Sigmoid colon (tissue), 6 donors: ENCODE measurements at regions not wholly inside any gene's neighbourhood (a gene's known extent, or its start where the extent isn't known, plus 50 kb on each side); places are given as distances from the start of the nearest gene placed in this dataset.

Experiments used
- DNase-seq: peaks from one replicate; pipeline ENCODE4 v3.0.0-alpha.2; 2019
- H3K27ac ChIP-seq, 4 donors: fragments of 200-600 bp; sonication (generic); one replicate each; pipeline ENCODE4 v1.5.1; 2016 to 2019; ENCODE audit warnings: mild to moderate bottlenecking in 1 of 4
- H3K27me3 ChIP-seq, 3 donors: fragments of 200-600 bp; sonication (generic); one replicate each; pipeline ENCODE4 v1.5.1; 2019; ENCODE audit warnings: mild to moderate bottlenecking in 1 of 3
- H3K36me3 ChIP-seq, 4 donors: fragments of 200-600 bp; sonication (generic); one replicate each; pipeline ENCODE4 v1.5.1; 2016 to 2019
- H3K4me1 ChIP-seq, 4 donors: fragments of 200-600 bp; sonication (generic); one replicate each; pipeline ENCODE4 v1.5.1; 2017 to 2019
- H3K4me3 ChIP-seq, 4 donors: fragments of 200-600 bp; sonication (generic); one replicate each; pipeline ENCODE4 v1.5.1; 2017 to 2019; ENCODE audit warnings: mild to moderate bottlenecking in 2 of 4, moderate library complexity in 1 of 4
- H3K9me3 ChIP-seq, 4 donors: fragments of 200-600 bp in 3 of 4; sonication (generic) in 3 of 4; one replicate each; pipeline versions ENCODE4 v1.5.1 to v1.6.1; 2013 to 2019
- CTCF ChIP-seq, 4 experiments: fragments of 450-650 bp in 3 of 4; fragments of 200-600 bp in 1 of 4; IDR thresholded peaks; one replicate each; pipeline ENCODE4 v1.5.1; 2016 to 2019; ENCODE audit warnings: antibody characterized with exemption in 4 of 4, mild to moderate bottlenecking in 3 of 4, moderate library complexity in 2 of 4
- EP300 ChIP-seq, 4 donors: sonication (generic); formaldehyde crosslinking; IDR thresholded peaks; one replicate each; pipeline ENCODE4 v1.6.1; 2017; ENCODE audit warnings: antibody characterized with exemption in 4 of 4
- POLR2A ChIP-seq, 2 donors: fragments of 450-650 bp; IDR thresholded peaks; one replicate each; pipeline ENCODE4 v1.6.1; 2016; ENCODE audit warnings: antibody characterized with exemption in 2 of 2, mild to moderate bottlenecking in 2 of 2, moderate library complexity in 2 of 2
- POLR2AphosphoS5 ChIP-seq, 4 donors: sonication (generic); formaldehyde crosslinking; IDR thresholded peaks; one replicate each; pipeline ENCODE4 v1.6.1; 2017; ENCODE audit warnings: antibody characterized with exemption in 4 of 4
- WGBS, 2 donors: extraction: QIAGEN DNeasy Blood & Tissue Kit; methylation state at CpG; one replicate each; pipeline ENCODE4 v1.1.7; 2013; 5-methylcytosine and 5-hydroxymethylcytosine counted together
- intact Hi-C: fragments of 100-400 bp; cut with DNase I; formaldehyde crosslinking; loops from one replicate; pipeline ENCODE4 v1.15.1; 2023
- donor health status: healthy with polysubstance abuse.
- donor health status: healthy.

- no peaks in the 10 kb centered on the region for H3K36me3 ChIP-seq
- no peaks in the 10 kb centered on the region for H3K4me1 ChIP-seq
- H3K4me3 ChIP-seq, result no peak overlapping the region
- no peaks in the 10 kb centered on the region for H3K27me3 ChIP-seq
- no peak overlapping the region for H3K27ac ChIP-seq
- H3K9me3 ChIP-seq, result no peaks in the 10 kb centered on the region
- 88% methylated on average over 4 of the region's 4 CpGs for WGBS, 2 donors
- TF ChIP-seq POLR2AphosphoS5 (IDR thresholded peaks at IDR 0.05) (no peak), CTCF (IDR thresholded peaks at IDR 0.05) (no peak)
- no peak for DNase-seq
- intact Hi-C loops, result no loop called here
Measured at GRCh38 chr12:59173695-59174094, 253.4 kb upstream of the LRIG3 start.

- 50 to 63% methylated on average over 2 of the region's 2 CpGs for WGBS, 2 donors
- intact Hi-C loops, result no loop called here
- Histone ChIP-seq H3K27ac (no peak overlapping the region), H3K4me3 (no peak overlapping the region), H3K36me3 (no peaks in the 10 kb centered on the region), H3K4me1 (no peaks in the 10 kb centered on the region), H3K9me3 (no peaks in the 10 kb centered on the region), H3K27me3 (no peaks in the 10 kb centered on the region)
- TF ChIP-seq CTCF (IDR thresholded peaks at IDR 0.05), result no peak
- no peak for TF ChIP-seq POLR2A (IDR thresholded peaks at IDR 0.05)
- no peak for TF ChIP-seq POLR2AphosphoS5 (IDR thresholded peaks at IDR 0.05)
- TF ChIP-seq EP300 (IDR thresholded peaks at IDR 0.05), result no peak
- no peak for DNase-seq
Measured at GRCh38 chr12:59168647-59169046, 248.3 kb upstream of the LRIG3 start.

DNA sequence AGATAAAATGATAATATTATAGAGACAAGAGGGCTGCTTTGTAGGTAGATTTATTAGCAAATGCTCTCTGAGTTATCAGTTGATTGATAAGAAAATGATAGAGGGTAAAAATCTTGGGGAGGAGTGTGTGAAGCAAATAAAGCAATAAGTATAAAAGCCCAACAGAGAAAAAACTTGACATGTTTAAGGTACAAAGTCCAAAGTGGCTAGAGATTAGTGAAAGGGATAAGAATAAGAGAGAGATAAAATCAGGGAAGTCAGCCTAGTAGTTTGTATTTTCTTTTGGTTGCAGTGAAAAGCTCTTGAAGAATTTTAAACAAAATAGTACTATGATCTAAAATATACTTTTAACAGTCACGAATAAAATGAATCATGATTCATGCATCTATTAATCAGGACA is 246.2 kb upstream of the LRIG3 start:
- 2 to 32% methylated on average over 1 of the region's 1 CpG for WGBS, 2 donors
- H3K9me3 ChIP-seq, result no peaks in the 10 kb centered on the region
- H3K27me3 ChIP-seq, result no peaks in the 10 kb centered on the region
- no peak overlapping the region for H3K4me3 ChIP-seq
- no peaks in the 10 kb centered on the region for H3K36me3 ChIP-seq
- TF ChIP-seq POLR2AphosphoS5 (IDR thresholded peaks at IDR 0.05) (no peak), CTCF (IDR thresholded peaks at IDR 0.05) (no peak), EP300 (IDR thresholded peaks at IDR 0.05) (no peak), POLR2A (IDR thresholded peaks at IDR 0.05) (no peak)
- DNase-seq, result no peak
- intact Hi-C loops, result no loop called here
- no peaks in the 10 kb centered on the region for H3K4me1 ChIP-seq
- H3K27ac ChIP-seq, result no peak overlapping the region

- no peak overlapping the region for H3K4me3 ChIP-seq
- H3K27me3 ChIP-seq, result no peaks in the 10 kb centered on the region
- H3K9me3 ChIP-seq, result no peaks in the 10 kb centered on the region
- DNase-seq, result no peak
- H3K36me3 ChIP-seq, result no peaks in the 10 kb centered on the region
- TF ChIP-seq POLR2A (IDR thresholded peaks at IDR 0.05) (no peak), CTCF (IDR thresholded peaks at IDR 0.05) (peak in 1 of 4 experiments; percentile 41)
- H3K27ac ChIP-seq, result no peak overlapping the region
- intact Hi-C loops, result no loop called here
- 18 to 37% methylated on average over 4 of the region's 4 CpGs for whole genome bisulfite sequencing, 2 donors
- no peaks in the 10 kb centered on the region for H3K4me1 ChIP-seq
Measured at GRCh38 chr12:59164991-59165718, 244.9 kb upstream of the LRIG3 start.

GRCh38 chr12:59164226-59164625 is 243.9 kb upstream of the LRIG3 start:
- Histone ChIP-seq H3K27ac (no peak overlapping the region), H3K36me3 (no peaks in the 10 kb centered on the region), H3K4me3 (no peak overlapping the region), H3K27me3 (no peaks in the 10 kb centered on the region), H3K4me1 (no peaks in the 10 kb centered on the region), H3K9me3 (no peaks in the 10 kb centered on the region)
- intact Hi-C loops, result no loop called here
- TF ChIP-seq CTCF (IDR thresholded peaks at IDR 0.05), result no peak
- no peak for TF ChIP-seq POLR2AphosphoS5 (IDR thresholded peaks at IDR 0.05)
- TF ChIP-seq POLR2A (IDR thresholded peaks at IDR 0.05), result no peak
- no peak for TF ChIP-seq EP300 (IDR thresholded peaks at IDR 0.05)
- no peak for DNase-seq
